ENCODE measurements at regions not wholly inside any gene's neighbourhood (a gene's known extent, or its start where the extent isn't known, plus 50 kb on each side); places are given as distances from the start of the nearest gene placed in this dataset.
A peak's percentile ranks its signal among the peaks of the same experiment; 100 is the strongest.

- H3K9me3 ChIP-seq: no peaks in the 10 kb centered on the region
- H3K27me3 ChIP-seq: no peaks in the 10 kb centered on the region
- H3K36me3 ChIP-seq: no peaks in the 10 kb centered on the region
- TF ChIP-seq POLR2A (IDR thresholded peaks at IDR 0.05) (no peak), CTCF (IDR thresholded peaks at IDR 0.05) (no peak)
- H3K4me3 ChIP-seq: no peak overlapping the region
- intact Hi-C loops (cut with DNase I; ENCODE audit: low total_unique reads): no loop called here
- no peaks in the 10 kb centered on the region for H3K4me1 ChIP-seq
- H3K27ac ChIP-seq: no peak overlapping the region
- no peak for DNase-seq
Observed at GRCh38 chr10:6962576-6962975, 382.5 kb upstream of the PRKCQ start.

DNA sequence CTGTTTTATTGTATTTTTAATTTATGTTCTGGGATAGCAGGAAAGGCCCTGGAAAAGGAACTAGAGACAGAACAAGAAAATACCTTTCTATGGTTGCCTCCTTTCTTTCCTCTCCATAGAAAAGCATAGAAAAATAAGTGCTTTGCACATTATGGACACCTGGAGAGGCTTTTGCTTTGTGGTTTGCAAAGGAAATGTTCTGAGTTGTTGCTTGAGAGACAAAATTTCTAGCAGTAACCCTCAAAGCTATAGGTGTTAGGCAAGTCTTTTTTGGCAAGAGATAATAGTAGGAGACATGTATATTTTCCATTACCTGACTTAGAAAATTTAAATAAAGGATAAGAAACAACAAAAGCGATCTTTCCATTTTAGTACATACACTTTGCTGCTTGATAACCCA is 378.6 kb upstream of the PRKCQ start:
- Histone ChIP-seq H3K4me3 (no peak overlapping the region), H3K27ac (no peak overlapping the region), H3K36me3 (no peaks in the 10 kb centered on the region), H3K27me3 (no peaks in the 10 kb centered on the region), H3K4me1 (no peaks in the 10 kb centered on the region), H3K9me3 (no peaks in the 10 kb centered on the region)
- no peak for DNase-seq
- intact Hi-C loops (cut with DNase I; ENCODE audit: low total_unique reads): no loop called here
- no peak for TF ChIP-seq CTCF (IDR thresholded peaks at IDR 0.05)
- TF ChIP-seq POLR2A (IDR thresholded peaks at IDR 0.05): no peak

GRCh38 chr10:6958254-6958653 is 378.2 kb upstream of the PRKCQ start:
- Histone ChIP-seq H3K36me3 (no peaks in the 10 kb centered on the region), H3K27me3 (no peaks in the 10 kb centered on the region), H3K27ac (no peak overlapping the region), H3K9me3 (no peaks in the 10 kb centered on the region), H3K4me3 (no peak overlapping the region), H3K4me1 (no peaks in the 10 kb centered on the region)
- intact Hi-C loops (cut with DNase I; ENCODE audit: low total_unique reads): no loop called here
- TF ChIP-seq CTCF (IDR thresholded peaks at IDR 0.05) (no peak), POLR2A (IDR thresholded peaks at IDR 0.05) (no peak)
- DNase-seq: no peak

DNA sequence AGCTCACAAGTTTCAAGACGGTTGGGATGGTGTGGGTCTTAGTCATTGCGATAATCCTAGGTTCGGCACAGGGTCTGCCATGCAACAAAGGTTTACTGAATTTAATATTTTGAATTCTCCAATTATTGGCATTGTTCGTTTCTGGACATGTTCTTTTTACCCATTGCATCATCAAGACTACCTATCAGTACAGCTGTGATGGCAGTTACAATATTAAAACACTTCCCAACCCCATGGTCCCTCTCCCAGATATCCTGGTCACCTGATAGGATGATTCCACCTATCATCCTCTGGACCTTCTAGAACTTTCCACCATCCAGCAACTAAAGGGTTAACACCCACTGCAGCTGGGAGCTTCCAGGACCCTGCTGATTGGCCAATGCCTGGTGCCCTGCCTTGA is 377.8 kb upstream of the PRKCQ start:
- Histone ChIP-seq H3K27ac (no peak overlapping the region), H3K9me3 (no peaks in the 10 kb centered on the region), H3K36me3 (no peaks in the 10 kb centered on the region), H3K4me1 (no peaks in the 10 kb centered on the region), H3K4me3 (no peak overlapping the region), H3K27me3 (no peaks in the 10 kb centered on the region)
- no peak for TF ChIP-seq CTCF (IDR thresholded peaks at IDR 0.05)
- no peak for TF ChIP-seq POLR2A (IDR thresholded peaks at IDR 0.05)
- intact Hi-C loops (cut with DNase I; ENCODE audit: low total_unique reads): no loop called here
- no peak for DNase-seq

GRCh38 chr10:6956562-6956961 is 376.5 kb upstream of the PRKCQ start:
- no peaks in the 10 kb centered on the region for H3K9me3 ChIP-seq
- peak overlapping the region in 1 of 2 donors; percentile 60 for H3K27ac ChIP-seq
- DNase-seq: peak in 1 of 2 donors; percentile 20
- TF ChIP-seq CTCF (IDR thresholded peaks at IDR 0.05) (no peak), POLR2A (IDR thresholded peaks at IDR 0.05) (no peak)
- H3K27me3 ChIP-seq: no peaks in the 10 kb centered on the region
- no peaks in the 10 kb centered on the region for H3K4me1 ChIP-seq
- H3K4me3 ChIP-seq: no peak overlapping the region
- intact Hi-C loops (cut with DNase I; ENCODE audit: low total_unique reads): no loop called here
- H3K36me3 ChIP-seq: no peaks in the 10 kb centered on the region
